Fibroblast of upper back skin (primary cell): ENCODE measurements at regions not wholly inside any gene's neighbourhood (a gene's known extent, or its start where the extent isn't known, plus 50 kb on each side); places are given as distances from the start of the nearest gene placed in this dataset.

Experiments used
- DNase-seq: peaks from one replicate; pipeline ENCODE4 v3.0.0-alpha.2; 2013

DNA sequence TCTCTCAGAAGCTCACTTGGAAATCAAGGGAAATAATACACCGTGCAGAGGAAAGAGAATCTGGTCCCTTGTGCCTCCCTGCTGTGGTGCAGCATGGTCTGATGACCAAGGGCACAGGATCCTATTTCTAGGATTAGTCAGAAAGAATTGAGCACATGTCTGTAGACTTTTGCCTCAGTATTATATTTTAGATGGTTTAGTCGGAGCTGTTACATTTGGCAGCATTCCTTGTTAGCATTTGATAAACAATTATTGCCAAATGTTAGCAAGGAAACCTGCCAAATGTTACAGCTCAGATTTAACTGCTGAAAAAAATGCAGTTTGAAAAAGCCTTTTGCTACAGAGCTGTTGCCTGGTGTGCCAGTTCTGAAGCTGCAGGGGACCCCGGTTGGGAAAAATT is 183.5 kb upstream of the DPYD start:
- peak; percentile 78 for DNase-seq

DNA sequence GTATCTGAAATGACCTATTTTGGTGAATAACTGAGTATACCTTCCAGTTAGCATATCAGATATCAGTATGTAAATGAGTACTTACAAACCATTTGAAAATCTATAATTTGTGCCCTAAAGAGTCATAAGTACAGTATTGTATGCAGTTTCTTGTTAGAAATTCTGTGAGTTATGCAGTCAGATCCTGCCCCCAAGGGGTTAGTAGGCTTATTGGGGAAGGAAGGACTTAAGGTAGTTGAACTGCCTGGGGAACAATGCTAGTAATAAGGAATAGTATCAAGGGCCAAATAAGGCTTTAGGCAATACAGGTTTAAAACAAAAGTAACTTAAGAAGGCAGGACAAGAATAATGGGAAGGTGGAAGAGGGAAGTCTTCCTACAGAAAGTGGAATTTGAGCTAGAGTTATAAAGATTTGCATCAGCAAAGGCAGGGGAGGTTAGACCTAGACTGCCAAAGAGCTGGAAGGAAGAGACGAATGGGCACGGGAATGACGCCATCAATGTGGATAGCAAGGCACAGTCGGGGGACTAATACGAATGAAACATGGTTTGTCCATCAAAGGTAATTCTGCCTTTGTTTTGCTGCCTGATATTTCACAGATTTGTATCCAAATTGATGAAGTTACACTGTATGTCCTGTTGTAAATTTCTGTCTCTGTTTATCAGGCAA is 182.9 kb upstream of the DPYD start:
- peak; percentile 48 for DNase-seq

DNA sequence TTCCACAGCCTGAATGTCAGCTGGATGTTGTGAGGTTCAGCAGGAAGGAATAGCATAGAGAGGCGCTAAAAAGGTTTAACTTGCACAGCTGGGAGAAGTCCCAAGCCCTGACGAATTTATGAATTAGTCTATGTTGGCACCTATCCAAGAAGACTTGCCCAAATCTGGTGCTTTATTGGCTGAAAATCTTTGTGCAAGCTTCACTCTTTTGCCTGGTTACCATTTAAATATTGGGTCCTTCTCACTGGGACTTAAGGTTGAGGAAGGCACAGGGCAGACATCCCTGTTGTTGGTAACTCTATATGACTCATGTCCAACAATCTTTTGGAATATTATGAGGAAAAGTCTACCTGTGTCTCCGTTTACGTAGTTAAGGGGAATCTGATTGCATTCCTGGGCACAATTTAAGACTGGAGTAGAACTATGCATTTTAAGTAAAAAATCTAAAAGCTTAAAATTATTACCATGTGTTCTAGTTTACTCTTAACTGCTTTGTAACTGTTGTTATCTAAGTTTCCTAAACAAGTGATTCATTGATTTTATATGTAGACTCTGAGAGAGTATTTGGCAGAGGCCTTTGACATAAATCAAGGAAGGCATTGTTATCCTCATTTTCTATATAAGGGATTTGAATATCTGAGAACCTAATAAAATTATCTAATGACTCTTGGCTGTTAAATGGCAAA is 181.7 kb upstream of the DPYD start:
- peak; percentile 28 for DNase-seq

DNA sequence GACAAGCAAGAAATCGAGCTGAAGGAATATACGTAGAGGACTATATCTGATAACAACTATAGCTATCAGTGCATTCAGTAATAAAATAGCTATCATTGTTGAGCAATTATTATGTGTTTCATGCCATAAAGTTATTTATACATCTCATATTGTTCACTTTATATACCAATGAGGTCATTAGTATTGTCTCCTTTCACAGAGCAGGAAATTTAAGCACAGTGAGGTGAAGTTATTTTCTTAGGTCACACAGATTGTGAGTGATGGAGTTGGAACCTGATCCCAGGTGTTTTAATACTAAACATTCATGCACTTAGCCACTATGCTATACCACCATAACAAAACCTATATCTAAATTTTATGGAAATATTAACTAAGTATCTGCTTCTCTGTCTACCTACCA is 180.5 kb upstream of the DPYD start:
- DNase-seq, result no peak

DNA sequence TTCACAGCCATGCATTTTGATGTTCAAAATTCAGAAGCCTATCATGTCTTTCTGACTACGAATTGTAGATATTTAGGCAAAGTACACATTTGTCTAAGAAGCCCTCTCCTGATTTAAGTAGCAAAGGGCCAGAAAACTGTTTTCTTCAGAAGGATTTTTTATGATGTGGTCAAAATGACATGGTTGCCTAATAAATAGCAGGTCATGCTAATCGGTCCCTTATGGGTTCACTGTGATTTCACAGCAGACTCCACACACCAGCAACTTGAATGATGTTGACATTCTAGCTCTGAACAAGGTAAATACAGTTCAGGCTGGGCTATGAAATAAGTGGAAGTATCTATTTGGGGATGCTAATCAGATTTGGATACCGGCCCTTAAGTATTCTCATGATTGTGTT is 178.7 kb upstream of the DPYD start:
- peak; percentile 51 for DNase-seq

DNA sequence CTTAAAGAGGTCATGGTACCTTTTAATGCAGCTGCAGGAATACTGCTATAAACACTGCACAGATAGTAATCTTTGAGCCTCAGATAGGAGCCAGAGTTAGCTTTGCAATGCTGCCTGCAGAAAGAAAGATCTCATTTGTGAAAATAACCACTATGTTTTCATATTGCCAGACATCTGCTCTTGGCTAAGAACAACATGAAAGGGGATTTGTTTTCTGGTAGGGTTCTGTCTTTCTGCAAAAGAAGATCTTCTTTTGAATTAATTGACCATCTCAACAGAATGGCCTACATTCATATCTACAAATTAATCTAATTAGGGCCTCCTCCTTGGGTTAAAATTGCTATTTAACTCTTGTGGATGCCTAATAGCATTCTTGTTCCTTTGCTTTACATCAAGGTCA is 177.6 kb upstream of the DPYD start:
- DNase-seq, result no peak

DNA sequence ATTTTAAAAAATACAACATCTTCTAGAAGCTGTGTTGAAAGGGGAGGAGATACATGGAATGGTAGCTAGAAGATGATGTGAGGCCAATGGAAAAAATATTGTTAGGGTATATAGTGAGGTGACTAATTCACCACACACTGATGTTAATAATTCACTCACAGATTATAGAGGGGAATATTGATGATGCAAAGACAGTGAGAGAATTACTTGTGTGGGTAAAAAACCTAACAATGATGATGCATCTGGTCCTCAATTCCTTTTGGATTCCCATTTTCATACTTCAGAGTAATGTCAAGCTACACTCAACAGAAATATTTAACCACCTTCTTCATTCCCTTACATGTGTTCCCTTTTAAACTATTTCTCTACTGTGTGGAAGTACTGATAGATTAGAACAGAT is 169.5 kb upstream of the DPYD start:
- DNase-seq, result peak; percentile 96

DNA sequence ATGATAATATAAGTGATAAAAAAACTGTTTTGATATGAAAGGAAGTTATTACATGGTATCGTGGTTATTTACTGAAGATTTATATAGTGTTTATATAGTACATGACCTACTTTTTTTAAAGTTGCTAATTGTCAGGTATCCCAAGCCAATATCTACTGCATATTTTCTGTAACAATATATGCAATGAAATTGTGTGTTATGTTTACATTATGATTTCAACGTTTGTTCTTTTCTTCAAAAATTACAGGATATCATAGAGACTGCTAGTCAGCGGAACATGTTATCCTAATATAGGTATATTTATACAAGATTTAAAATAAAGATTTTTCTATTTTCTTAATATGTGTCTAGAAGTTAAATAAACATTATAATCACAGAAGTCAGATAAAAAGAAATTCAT is 167.5 kb upstream of the DPYD start:
- DNase-seq, result no peak

DNA sequence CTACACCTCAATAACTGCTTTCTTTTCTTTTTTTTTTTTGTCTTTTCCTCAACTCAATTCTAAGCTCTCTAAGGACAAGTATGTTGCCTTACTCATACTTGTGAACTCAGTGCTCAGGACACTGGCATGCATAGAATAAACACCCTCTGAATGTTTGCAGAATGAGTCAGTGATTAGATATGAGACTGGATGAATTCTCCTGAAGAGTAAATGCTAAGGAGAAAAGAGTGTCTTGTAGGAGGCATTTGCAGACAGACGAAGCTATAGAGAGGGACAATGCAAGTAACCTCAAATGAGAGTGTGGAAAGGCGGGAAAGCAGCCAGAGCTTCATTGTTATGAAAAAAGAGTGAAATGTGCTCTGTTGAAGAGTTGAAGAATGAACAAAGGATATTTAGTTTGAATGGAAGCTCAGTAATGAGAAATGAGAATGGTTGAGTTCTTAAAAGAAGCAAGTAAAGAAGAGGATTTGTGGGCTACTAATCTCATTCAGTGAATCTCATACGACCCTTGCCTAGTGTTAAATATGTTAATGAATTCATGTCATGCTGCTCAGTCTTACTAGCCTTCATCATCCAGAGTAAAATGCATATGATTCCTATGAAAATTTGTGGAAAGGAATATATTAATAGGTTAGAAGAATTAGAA is 166.1 kb upstream of the DPYD start:
- peak; percentile 99 for DNase-seq

DNA sequence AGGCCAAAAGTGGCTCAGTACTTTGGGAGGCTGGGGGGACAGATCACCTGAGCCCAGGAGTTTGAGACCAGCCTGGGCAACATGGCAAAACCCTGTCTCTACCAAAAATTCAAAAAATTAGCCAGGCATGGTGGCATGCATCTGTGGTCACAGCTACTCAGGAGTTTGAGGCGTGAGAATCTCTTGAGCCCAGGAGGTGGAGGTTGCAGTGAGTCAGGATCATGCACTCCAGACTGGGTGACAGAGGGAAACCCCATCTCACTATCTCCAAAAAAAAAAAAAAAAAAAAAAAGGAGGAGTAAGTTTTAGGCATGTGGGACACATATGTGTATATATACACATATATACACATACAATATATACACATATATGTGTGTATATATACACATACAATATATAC is 165.3 kb upstream of the DPYD start:
- DNase-seq, result peak; percentile 74

DNA sequence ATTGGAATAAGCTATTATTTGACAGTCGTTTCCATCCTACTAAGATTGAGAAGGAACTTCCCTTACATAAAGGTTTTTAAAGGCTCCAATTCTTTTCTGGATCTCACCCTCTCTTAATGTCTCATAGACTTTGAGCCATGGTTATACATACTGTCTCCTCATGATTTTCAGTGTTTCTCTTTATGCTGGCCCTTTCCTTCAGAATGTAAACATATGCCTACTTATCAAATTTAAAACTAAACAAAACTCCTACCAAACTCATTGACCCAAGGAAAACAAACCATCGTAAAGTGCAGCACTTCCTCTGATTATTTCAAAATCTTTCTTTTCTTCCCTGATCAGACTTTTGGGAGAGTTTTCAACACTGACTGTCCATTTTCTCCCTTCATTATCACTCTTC is 163.4 kb upstream of the DPYD start:
- no peak for DNase-seq

DNA sequence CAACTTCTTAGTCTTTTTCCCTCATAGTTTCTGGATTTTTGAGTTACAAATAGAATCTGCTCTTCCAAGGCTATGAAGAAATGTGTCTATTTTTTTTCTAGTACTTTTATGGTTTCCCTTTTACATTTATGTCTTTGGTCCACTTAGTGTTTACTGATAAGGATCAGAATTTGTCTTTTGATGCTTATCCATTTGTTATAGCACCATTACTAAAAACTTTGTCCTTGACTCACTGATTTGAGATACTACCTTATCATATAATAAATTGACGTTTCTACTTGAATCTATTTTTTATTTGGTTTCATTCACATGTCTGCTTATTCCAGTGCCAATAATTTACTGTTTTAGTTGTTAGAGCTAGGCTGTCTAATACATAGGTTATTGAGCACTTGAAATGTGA is 161.1 kb upstream of the DPYD start:
- no peak for DNase-seq

DNA sequence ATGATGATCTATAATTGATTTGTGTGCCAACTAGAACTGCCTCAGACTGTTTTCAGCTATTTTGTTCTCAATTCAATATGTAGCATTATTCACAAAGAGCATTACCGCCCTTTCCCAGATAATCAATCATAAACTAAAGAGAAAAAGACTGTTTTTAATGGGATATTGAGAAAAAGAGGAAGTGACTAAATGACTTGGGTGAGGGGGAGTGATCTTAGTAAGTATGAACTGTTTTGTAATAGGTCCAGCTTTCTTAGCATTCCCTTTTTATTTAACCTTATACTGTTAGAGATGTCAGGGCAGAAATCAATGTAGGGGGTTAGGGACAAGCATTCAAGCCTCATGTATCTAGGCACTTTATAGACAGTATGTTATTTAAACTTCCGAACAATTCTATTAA is 157.8 kb upstream of the DPYD start:
- DNase-seq, result peak; percentile 19

DNA sequence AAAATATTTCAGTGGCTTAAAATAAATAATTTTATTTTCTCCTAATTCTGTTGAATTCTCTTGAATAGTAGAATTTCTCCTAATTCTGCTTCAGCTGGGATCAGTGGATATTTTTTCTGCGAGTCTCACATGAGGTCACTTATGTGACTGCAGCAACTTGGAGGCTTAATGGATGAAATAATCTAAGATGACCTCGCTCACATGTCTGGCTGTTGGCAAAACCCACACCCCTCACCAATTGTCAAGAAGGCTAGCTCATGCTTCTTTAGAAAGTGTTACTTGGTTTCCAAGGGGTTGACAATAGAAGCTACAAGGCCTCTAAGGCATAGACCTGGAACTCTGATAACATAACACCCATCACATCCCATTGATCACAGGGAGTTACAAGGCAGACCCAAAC is 156.9 kb upstream of the DPYD start:
- DNase-seq, result peak; percentile 34

DNA sequence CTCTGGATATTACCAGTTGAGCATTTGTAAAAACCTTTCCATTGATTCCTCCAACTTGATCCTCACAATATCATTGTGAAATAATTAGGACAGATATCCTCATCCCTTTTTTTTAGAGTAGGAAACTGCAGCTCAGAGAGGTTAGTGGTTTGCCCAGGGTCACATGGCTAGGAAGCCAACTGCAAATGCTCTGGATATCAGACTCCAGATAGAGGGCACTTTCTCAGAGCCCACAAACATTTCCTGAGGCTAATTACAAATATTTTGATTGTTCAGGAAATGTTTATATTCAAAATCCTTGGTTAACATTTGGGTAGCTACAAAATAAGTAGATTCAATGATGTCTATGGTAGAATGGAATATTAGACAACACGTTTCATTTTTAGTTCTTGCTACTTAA is 154.8 kb upstream of the DPYD start:
- DNase-seq, result no peak

DNA sequence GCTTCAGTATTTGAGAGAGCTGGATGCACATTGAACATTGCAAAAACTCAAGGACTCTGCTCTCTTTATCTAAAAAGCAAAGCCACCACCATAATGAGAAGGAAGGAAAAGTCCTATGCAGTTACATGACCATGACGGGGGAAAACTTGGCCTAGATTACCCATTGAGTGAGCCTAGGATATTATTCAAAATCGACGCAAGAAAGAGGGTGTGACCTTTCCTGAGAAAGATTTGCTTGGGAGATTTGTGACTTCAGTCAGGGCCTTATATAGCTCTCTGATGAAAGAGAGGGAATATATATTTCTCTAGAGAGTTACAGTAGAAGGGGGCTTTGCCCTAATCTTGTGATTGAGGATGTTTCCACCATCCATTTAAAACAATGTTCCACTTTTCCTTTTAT is 153.0 kb upstream of the DPYD start:
- DNase-seq, result no peak

DNA sequence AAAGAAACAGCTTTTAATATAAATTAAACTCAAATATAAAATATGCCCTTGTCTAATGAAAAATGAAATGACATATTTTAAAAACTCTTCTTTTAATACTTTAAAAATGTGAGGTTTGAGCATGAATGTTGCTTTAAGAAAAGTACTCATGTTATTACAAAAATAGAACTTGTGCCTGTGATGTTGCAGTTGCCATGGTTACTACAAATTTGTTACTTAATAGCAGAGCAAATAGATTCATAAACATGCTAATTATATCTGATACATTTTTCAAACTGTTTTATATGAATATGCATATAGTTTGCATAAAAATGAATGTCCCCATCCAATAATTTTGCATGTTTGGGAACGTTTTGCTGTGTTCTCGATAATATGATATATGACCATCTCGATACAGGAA is 152.3 kb upstream of the DPYD start:
- DNase-seq, result no peak

DNA sequence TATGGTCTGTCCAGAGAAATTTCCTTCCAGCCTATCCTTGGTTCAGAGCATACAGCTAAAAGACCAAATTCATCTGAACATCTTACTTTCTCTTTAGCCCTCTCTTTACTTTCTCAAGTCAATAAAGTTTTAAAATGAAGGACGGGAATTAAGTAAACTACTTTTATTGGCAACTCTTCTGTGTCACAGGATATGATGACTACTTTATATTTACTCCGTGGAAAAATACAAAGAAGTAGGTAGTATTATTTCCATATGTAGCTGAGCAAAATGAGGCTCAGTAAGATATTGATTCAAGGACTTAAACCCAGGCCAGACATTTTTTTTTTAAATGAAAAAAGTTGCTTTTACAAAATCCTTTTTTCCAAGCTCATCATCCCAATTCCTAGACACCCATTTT is 151.2 kb upstream of the DPYD start:
- DNase-seq, result no peak

DNA sequence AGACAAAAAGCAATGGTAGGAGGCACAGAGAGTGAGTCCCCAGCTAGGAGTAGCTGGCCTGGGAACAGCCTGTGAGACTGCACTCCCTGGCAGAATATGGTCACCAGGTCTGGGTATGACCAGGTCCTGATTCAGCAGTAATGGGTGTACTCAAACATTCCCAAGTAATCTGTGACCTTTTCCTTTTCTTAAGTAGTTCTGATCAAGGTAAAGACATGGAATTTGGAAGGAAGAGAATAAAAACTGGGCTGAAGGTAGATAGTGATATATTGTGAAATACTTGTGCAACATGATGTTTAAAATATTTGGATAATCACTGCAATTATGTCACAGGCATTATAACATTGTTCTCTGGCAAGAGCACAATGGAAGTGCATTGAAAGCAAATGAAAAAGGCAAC is 147.2 kb upstream of the DPYD start:
- no peak for DNase-seq

DNA sequence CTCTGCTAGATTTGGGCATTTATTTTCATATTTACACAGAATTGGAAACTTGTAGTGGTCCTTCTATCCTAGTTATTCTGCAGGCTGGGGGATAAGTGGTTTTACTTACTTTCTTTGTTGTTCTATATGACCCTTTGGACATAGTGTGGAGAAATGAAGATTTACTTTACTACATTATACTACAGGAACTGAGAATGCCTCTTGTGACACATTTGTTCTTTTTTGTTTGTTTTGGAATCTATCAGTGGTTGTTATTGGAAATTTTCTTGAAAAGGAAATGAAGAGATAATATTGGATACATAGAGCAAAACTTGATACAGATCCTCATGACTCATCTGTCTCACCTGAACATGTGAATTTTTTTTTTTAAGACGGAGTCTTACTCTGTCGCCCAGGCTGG is 146.1 kb upstream of the DPYD start:
- DNase-seq, result no peak

DNA sequence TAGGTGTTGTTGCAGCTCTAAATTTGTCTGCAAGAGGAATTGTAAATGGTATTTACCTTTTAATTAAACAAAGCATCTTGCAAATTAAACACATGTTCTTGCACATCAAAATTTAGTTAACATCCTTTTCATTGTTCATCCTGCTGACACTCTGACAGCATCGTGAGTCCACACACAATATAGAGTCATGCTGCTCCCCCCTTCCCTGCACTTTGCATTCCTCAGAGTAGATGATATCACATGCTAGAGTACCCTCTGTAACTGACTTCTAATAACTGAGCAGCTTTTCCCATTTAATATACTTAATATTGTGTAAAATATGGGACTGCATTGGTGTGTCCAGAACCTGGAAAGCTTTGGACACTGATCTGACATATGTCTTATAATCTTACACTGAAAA is 138.8 kb upstream of the DPYD start:
- DNase-seq, result peak; percentile 46

DNA sequence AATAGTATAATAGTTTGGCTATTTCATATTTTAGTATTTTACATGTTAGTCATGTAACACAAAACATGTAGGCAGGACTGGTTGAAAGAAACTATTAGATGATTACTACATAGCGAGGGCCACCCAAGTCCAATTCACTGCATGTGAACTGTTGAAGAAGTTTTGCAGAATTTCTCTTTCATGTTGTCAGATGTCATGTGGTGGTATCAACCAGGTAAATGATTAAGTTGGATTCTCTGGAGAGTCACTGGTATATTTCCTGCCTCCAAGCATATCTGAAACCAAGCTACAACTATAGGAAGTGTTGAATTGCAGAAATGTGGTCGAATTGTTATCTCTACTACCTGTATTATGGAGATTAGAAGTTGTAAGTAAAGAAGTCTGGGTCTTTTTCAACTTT is 137.8 kb upstream of the DPYD start:
- DNase-seq, result no peak

DNA sequence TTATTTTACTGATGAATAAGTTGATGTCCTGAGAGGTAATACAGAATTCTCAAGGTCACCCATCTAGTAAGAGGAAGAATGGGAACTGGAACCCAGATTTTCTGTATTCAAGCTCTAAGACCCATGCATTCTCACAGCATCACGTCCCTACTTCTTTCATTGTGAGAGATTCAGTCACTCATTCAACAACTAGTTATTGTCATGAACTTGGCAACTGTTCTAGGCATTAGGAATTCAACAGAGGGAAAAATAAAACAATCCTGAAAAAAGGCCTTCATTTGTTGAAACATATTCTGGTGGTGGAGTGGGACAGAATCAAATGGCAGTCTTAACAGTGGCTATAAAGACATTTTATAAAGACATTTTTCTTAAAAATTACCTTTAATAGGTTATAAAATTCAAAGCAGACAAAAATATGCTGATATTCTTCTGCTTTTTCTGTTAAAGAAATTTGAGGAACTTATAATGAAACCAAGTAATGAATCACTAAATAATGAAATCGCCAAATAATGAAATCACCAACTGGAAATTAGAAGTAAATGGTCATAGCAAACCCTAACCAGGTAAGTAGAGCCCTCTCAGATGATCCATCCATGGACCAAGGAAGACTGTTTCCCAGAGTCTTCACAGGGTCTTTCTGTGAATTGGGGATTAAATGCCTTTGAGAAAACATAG is 136.5 kb upstream of the DPYD start:
- DNase-seq, result no peak

DNA sequence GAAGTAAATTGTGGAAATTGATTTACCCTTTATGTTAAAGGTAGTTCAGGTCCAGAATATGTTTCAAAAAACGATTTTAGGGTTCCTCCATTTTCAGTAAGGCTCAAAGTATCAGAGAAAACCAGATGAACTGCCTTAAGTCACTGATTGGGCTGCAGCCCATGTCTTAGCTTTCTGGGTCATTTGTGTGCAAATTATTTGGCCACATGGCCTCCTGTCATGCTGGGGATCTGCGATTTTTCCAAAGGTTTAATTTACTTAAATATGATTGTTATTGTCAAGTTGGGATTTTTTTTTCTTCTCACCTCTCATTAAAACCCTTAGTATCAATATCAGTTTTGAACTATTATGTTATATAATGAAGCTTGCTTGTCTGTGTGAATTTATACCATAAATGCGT is 135.9 kb upstream of the DPYD start:
- no peak for DNase-seq
